Tibial nerve (tissue), 4 donors: ENCODE measurements at regions not wholly inside any gene's neighbourhood (a gene's known extent, or its start where the extent isn't known, plus 50 kb on each side); places are given as distances from the start of the nearest gene placed in this dataset.

Experiments
- CTCF ChIP-seq, 5 experiments: fragments of 200-600 bp in 3 of 5; fragments of 450-650 bp in 2 of 5; sonication (generic) in 3 of 5; IDR thresholded peaks; one replicate each; pipeline ENCODE4 v1.5.1; 2016 to 2019; ENCODE audit warnings: antibody characterized with exemption in 5 of 5, mild to moderate bottlenecking in 3 of 5, moderate library complexity in 2 of 5
- EP300 ChIP-seq, 2 donors: sonication (generic); formaldehyde crosslinking; IDR thresholded peaks; one replicate each; pipeline ENCODE4 v1.6.1; 2017; ENCODE audit warnings: antibody characterized with exemption in 2 of 2, mild to moderate bottlenecking in 1 of 2
- POLR2A ChIP-seq, 2 donors: fragments of 450-650 bp; IDR thresholded peaks; one replicate each; pipeline ENCODE4 v1.6.1; 2017; ENCODE audit warnings: antibody characterized with exemption in 2 of 2, mild to moderate bottlenecking in 2 of 2, moderate library complexity in 2 of 2

DNA sequence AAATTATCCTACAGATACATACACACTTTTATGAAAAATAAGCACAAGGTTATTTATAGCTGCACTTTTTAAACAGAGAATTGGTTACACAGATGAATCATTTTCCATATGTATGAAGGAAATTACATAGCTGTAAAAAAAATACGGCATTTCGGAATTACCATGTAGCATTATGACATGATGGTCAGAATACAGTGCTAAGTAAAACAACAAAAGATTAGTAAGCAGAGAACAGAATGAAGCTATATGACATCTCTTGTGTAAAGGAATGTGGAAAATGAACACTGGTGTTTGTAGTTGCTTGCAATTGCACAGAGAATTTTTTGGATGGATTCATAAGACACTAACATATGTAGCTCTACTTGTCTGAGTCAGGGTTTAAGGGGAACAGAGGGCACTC is 1222.0 kb upstream of the PRKX start:
- TF ChIP-seq CTCF (IDR thresholded peaks at IDR 0.05) (no peak), EP300 (IDR thresholded peaks at IDR 0.05) (no peak), POLR2A (IDR thresholded peaks at IDR 0.05) (no peak)
